ENCODE measurements at regions not wholly inside any gene's neighbourhood (a gene's known extent, or its start where the extent isn't known, plus 50 kb on each side); places are given as distances from the start of the nearest gene placed in this dataset.

DNA sequence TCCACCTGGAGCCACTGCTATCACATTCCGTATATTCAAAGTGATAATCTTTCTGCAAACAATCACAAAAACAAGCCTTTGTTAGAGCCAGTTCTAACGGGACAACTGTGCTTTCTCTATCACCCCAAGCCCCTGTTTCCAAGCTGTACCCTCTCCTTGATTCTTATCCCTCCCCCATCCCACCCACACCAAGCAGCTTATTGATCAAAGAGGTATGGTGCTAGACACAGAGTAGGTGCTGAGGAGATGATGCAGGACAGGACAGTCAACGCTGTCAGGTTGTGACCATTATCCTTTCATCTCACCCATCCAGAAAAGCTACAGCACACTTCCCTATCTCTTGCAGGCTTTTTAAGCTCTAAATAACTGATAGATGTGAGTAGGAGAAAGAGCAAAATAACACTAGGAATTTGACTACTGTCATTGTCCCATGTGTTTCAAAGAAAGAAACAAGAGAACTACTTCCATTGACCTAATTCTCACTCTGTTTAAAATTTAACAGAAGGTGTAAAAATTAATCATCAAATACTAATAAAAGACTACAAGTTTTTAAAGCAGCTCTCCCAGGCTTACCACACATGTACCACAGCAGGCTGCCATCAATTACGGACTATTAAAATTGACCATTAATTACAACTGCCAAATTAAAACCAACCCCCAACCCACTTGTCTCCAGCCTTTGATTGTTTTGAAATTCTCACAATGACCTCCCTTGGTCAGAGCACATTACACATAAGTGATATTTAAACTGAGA, 94.3 kb downstream of the ELAPOR2 start:
- no peak overlapping the region for H3K4me3 ChIP-seq (replicated peaks in 1 of 2; ENCODE audit: low read depth in 2 of 2, low read length in 2 of 2)
- TF ChIP-seq CTCF (IDR thresholded peaks at IDR 0.05; ENCODE audit: low read depth, low read length), result no peak
- no peak for DNase-seq (ENCODE audit: low read depth in 2 of 2)

- no peak for TF ChIP-seq CTCF (IDR thresholded peaks at IDR 0.05; ENCODE audit: low read depth, low read length)
- no peak overlapping the region for H3K4me3 ChIP-seq (replicated peaks in 1 of 2; ENCODE audit: low read depth in 2 of 2, low read length in 2 of 2)
- no peak for DNase-seq (ENCODE audit: low read depth in 2 of 2)
Measured at GRCh38 chr7:86963599-86964230, 95.7 kb downstream of the ELAPOR2 start.

- TF ChIP-seq CTCF (IDR thresholded peaks at IDR 0.05; ENCODE audit: low read depth, low read length), result no peak
- no peak overlapping the region for H3K4me3 ChIP-seq (replicated peaks in 1 of 2; ENCODE audit: low read depth in 2 of 2, low read length in 2 of 2)
- DNase-seq (ENCODE audit: low read depth in 2 of 2), result no peak
Measured at GRCh38 chr7:86962623-86963022, 96.8 kb downstream of the ELAPOR2 start.

- no peak overlapping the region for H3K4me3 ChIP-seq (replicated peaks in 1 of 2; ENCODE audit: low read depth in 2 of 2, low read length in 2 of 2)
- TF ChIP-seq CTCF (IDR thresholded peaks at IDR 0.05; ENCODE audit: low read depth, low read length), result no peak
- no peak for DNase-seq (ENCODE audit: low read depth in 2 of 2)
Measured at GRCh38 chr7:86961686-86962085, 97.8 kb downstream of the ELAPOR2 start.

DNA sequence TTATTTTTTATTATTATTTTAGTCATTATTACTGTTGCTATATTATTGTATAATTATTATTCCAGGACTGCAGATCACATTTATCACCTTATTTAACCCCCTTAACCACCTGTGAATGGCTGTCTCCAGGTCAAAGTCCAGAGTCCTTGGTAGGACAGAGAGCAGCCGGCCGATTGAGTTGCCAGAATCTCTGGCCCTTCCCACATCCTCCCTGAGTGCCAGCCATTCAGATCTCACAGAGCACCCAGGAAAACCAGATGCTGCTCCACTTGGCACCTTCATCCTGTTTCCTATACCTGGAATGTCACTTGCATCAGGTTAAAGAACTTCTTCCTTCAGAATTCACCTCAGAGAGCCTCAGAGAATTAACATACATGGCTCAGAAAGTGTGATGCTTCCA, 101.1 kb downstream of the ELAPOR2 start:
- no peak overlapping the region for H3K4me3 ChIP-seq (replicated peaks in 1 of 2; ENCODE audit: low read depth in 2 of 2, low read length in 2 of 2)
- no peak for TF ChIP-seq CTCF (IDR thresholded peaks at IDR 0.05; ENCODE audit: low read depth, low read length)
- no peak for DNase-seq (ENCODE audit: low read depth in 2 of 2)

GRCh38 chr7:86956567-86956966, 102.9 kb downstream of the ELAPOR2 start:
- no peak for TF ChIP-seq CTCF (IDR thresholded peaks at IDR 0.05; ENCODE audit: low read depth, low read length)
- DNase-seq (ENCODE audit: low read depth in 2 of 2), result peak in 1 of 2 donors; percentile 5
- no peak overlapping the region for H3K4me3 ChIP-seq (replicated peaks in 1 of 2; ENCODE audit: low read depth in 2 of 2, low read length in 2 of 2)
